Amniotic stem cell (primary cell): ENCODE measurements at regions not wholly inside any gene's neighbourhood (a gene's known extent, or its start where the extent isn't known, plus 50 kb on each side); places are given as distances from the start of the nearest gene placed in this dataset.

Source experiments
- DNase-seq: peaks from one replicate; lab custom pipeline; 2025; lab: John Stamatoyannopoulos, UW

DNA sequence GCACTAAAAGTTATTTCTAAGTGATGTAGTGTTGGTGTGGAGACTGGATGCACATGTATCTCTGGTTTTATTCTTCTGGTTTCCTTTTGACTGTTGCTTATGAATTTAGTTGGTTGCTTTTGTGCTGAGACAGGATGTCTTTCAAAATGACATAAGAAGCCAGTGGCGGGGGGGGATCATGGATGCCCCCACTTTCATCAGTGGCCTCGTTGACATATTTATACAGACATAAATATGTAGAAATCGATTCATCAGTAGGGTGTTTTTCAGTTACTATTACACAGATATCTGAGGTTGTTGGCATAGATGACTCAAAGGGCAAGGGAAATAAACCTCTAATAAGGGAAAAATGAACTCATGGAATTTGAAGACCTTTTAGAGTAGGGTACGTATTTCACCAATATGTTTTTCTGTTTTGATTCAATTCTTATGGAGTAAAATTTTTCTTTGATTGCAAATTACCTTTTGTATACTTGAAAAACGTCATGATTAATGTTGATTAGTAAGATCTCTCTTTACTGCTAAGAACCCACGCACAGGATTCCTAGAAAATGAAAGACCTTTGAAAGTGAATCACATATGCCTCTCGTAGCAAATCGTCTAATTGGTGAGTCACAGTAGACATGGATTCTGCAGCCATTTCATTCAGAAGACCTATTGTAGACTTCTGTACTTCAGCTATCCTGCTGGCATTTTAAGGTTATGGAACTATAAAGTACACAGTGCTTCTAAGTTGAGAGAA, 97.4 kb upstream of the RBMS3 start:
- DNase-seq: no peak

DNA sequence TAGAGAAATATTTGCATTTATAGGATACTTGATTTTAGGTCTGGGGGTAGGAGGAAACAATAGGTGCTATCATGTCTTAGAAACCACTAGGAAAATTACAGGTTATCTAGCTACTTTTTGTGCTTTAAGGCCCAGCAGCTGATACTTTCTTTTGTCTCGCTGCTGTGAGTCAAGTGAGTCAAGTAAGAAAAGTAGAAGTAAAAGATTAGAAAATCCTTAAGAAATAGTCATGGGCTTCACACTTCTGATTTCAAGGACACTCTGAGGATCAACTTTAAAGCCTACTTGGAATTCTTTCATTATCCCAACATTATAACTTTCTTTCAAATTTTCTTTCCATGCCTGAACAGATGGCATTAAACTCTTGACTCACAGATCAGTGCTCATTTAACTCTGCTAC, 95.2 kb upstream of the RBMS3 start:
- DNase-seq: no peak

DNA sequence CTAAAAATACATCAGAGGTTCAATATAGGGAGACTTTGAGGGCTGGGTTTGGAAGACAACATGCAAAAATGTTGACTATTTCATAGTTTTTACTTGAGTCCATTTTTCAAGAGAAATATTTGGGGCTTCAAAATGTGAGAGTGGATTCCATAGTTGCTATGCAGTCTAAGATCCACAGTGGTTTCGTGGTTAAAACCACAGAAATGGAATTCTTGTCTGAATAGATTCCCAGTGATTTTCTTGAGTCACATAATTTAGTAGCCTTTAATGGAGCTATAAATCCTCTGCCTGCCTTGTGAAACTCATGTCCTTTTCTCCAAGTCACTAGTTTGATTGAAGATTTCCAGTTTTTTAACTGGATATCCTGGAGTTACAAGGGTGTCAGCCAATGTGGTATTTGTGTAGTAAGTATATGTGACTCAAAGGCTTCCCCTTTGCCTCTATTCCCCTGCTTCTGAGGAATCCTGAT, 94.7 kb upstream of the RBMS3 start:
- DNase-seq: peak; percentile 78

DNA sequence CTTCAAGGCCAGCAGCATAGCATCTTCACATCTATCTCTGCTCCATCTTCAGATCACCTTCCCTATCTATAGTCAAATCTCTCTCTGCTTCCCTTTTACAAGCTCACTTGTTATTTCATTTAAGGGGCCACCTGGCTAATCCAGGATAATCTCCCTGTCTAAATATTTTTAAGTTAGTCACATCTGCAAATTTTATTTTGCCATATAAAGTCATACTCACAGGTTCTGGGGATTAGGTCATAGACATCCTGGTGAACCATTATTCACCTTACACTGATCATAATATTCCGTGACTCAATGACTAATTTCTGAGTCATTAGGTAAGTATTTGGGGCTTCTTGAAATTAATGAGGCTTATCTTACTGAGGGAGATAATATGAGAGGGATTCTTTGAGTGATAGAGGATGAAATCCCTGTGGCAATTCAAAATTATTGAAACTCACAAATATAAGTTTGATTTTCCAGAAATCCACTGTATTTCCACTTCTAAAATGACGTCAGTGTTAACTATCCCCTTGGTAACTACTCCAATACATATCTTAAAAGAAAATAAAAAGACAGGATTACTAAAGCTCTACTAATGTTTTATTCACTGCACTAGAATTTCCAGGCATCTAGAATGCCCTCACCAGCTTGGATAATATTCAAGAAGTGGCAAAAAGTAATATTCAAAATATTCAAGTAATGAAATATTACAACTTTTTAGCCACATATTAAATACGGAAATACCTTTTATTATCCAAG, 93.7 kb upstream of the RBMS3 start:
- peak; percentile 36 for DNase-seq

DNA sequence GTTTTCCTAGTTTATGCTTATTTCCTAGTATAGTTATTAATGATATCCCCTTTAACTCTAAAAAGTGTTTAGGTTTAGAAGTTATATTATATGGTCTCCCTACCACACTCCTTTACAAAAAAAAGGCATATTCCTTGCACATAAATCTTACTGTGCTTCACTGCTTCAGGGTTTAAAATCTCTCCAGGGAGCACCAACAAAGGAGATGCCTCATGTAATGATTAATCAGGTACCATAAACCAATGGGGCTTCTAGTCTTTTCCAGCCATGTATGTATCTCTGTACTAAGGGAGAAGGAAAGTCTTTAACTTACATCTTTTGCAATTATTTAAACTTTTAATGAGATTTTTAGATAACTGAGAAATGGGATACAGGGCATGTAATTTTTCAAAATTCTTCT, 91.5 kb upstream of the RBMS3 start:
- no peak for DNase-seq

DNA sequence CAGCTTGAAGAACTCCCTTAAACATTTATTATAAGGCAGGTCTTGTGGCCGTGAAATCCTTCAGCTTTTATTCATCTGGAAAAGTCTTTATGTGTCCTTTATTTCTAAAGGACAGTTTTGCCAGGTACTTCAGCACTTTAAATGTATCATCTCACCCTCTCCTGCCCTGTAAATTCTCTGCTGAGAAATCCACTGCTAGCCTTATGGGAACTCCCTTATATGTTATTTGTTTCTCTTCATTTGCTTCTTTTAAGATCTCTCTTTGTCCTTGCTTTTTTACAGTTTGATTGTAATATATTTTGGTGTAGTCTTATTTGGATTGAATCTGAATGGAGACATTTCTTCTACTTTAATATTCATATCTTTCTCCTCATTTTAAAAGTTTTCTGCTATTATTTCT, 86.7 kb upstream of the RBMS3 start:
- DNase-seq: no peak

DNA sequence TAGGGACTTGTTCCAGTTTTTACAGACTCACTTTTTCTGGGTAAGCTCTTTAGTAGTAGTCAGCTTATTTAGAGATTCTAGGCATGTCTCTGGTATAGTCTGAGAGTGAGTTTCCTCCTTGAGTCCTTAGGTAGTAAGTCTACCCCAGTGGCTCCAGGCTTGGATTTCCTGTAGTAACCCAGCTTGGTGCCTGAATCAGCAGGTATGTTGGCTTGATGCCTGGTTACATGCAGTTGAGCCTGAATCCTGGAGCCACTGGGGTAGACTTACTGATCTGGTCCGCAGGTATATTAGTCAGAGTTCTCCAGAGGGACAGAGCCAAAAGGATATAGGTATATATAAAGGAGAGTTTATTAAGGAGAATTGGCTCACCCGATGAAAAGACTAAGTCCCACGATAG, 85.8 kb upstream of the RBMS3 start:
- DNase-seq: no peak

DNA sequence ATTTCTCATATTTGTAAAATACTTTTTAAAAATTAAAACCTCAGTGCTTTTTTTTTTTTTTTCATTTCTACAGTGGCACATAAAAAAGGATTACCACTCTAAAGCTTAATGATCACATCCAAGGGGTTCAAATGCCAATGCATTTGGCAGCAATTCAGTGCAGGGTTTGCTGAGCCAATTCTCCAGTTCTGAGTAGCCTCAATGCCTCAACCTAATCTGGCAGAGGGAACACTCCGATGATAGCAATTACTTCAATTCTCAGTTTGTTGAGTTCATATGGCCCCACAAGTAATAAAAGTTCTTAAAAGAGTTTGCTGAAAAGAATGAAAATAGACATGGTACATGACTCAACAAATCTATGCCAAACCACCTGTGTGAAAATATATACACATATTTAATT, 79.3 kb upstream of the RBMS3 start:
- no peak for DNase-seq

DNA sequence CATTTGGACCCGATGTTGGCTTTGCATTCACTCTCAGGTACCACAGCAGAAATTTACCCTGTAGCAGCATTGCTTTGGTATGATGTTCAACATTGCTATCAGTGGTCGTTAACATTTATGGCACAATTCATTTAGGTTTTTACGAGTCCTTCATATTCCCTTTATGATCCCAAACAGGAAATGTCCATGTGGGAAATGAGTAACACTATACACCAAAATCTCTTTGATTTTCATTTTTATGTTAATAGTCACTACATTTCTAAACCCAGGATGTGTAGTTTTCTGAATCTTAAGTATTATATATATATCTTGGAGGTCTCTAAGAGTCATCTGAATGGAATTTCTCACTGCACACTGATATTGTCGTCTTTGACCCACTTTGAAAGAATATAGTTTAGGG, 78.5 kb upstream of the RBMS3 start:
- no peak for DNase-seq

DNA sequence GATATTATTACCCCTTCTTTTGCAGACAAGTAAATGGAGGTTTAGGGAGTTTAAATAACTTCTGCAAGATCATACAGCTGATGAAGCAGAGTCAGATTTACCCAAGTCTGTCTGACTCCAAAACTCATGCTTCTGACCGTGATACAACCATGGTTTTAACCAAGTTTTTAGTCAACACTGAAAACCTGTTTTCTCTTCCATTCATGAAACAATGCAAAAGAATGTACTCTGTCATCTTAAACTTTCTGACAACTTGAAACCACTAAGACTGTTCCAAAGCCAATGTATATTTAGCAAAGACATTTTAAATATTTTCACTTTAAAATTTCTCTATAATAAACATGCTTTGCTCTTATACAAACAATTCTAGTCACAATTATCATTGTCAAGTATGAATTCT, 77.0 kb upstream of the RBMS3 start:
- no peak for DNase-seq

DNA sequence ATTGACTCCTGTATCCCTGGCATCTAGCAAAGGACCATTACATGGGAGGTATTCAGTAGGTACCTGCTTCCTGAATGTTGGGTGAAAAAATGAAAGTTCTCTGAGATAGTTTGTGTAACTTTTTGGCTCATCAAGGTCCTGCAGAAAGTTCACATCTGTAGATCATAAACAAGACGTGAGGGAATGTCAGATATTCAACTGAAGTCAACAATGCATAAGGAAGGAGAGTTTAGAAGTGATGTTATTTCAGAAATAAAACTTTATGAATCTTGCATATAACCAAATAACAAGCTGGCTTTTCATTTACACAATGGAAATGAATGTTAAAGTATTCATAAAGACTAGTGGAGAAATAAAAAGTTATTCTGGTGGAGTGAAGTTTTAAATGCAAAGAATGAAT, 73.4 kb upstream of the RBMS3 start:
- no peak for DNase-seq

DNA sequence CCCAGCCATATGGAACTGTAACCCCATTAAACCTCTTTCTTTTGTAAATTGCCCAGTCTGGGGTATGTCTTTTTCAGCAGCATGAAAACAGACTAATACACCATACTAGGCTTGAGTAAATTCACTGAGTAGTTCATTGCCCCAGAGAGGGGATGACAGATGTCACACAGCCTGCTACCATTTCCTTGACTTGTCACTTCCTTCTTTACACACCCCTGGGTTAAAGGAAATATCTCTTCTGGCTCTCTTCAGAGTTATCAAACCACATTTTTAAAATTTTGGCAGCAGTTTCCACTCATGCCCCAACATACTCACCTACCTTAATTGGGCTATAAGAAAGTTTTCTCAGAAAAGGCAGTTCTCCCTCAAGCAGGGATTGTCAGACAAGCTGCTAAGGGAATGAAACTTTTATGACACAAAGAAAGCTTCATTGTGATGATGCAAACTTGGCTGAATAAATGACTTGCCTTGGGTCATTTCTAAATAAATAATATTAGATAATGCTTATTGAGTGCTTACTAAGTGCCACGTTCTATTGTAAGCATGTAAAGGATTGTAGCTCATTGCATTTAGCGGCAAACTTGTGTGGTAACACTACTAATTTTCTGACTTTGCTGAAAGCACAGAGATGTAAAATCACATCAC, 68.0 kb upstream of the RBMS3 start:
- DNase-seq: no peak

DNA sequence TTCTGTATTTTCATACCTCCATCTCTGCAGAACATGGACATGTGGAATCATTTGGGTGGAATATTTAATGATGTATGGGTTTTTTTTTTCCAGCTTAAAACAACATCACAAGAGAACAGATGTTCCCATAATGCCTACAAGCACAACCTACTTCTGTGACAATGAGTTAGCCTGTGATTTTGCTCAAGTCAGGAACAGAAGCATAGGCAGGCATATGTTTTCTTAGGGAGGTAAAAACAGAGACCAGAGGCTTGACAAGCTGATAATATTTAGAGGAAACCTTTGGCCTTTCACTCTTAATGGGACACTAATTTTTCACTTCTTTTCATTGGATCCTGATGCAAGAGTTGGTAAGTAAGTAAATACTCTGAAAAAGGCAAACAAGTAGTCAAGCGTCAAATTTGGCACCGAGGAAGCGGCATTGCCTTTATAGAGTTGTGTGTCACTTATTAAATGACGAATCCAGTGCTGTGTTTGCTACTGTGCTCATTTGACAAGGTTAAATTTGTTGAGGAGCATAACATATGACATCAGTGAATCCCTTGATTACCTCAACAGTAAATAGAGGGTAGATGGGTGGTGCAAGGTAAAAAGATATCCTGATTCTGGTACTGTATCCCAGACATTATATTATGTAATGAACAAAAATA, 66.7 kb upstream of the RBMS3 start:
- DNase-seq: no peak

DNA sequence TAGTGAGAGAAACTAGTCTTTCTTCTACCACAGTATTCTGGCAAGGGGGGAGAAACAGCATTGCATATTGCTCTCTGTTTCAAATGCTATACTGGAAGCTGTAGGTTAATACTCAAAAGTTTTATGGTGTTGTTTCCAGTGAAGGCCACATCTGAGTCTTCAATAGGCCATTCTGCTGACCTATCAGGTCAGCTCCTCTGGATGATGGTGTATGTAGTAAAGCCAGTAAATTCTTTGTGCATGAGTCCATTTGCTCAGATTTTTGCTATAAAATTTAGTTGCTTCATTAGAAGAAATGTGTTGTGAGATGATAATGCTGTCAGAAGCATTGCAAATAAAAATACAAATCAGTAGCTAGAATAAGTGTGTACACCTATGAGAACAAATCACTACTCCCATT, 64.9 kb upstream of the RBMS3 start:
- DNase-seq: no peak

DNA sequence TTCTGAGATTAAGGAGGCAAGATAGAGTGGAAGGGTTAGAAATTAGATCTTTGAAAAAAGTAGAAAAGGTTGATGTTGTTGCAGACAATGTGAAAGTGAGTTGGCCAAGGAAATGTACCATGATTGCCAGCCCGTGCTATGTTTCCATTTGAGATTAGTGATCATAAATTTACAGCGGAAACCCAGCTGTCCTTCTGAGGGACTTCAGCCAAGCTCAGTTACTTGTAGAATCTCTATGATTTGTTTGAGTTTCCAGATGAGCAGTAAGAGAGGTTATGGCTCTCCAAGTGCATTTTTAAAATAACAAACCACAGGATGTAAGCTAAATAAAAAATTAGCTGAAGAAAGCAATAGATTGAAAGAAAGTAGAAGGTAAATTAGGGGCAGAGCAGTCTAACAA, 54.2 kb upstream of the RBMS3 start:
- no peak for DNase-seq

DNA sequence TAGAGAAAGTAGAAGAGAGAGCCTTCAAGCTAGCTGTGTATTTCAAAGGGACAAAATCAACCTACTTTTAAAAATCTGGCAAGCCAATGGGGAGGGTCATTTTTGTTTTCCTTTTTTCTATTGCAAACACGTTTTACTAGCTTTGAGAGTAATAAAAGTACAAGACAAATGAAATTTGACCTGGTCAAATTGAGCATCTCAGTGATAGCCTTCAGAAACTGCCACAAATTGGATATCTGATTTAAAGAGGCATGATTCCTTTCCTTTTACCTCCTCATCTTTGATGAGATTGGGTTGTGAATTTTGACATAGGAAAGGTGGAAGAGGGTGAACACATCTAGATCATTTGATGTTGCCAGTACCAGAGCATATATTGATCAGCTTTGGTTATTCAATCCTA, 53.6 kb upstream of the RBMS3 start:
- DNase-seq: no peak
